Effector CD4-positive, alpha-beta T cell (primary cell): ENCODE measurements at regions not wholly inside any gene's neighbourhood (a gene's known extent, or its start where the extent isn't known, plus 50 kb on each side); places are given as distances from the start of the nearest gene placed in this dataset.

Experiments
- DNase-seq: peaks from one replicate; pipeline ENCODE4 v3.0.0-alpha.2; 2020

DNA sequence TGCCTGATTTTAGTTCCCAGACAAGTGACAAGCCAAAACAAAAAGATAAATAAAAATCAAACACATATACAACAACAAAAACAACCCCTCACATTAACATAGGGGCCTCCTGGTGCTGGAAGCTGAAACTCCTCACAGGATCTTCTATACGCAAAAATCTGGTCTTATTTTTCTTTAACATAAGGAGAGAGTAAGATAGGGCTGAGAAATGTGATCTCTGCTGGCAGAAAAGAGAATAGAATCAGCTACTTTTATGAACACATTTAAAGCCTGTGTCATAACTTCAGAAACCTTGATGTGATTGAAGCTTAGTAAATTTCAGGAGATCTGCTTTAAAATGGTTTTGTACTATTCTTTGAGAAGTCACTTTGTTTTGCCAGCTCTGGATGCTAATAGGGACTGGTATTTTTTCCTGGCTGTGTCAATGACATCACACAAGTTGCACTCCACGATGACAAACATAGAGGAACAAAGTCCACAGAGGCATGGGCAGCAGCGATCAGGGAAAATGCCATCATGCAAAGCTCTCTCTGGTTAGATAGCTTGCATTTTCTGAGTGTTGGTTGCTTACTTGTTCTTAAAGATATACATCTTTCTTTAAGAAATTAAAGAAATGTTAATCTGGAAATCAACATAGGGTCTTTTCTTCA, 176.6 kb upstream of the SP4 start:
- DNase-seq, result no peak

DNA sequence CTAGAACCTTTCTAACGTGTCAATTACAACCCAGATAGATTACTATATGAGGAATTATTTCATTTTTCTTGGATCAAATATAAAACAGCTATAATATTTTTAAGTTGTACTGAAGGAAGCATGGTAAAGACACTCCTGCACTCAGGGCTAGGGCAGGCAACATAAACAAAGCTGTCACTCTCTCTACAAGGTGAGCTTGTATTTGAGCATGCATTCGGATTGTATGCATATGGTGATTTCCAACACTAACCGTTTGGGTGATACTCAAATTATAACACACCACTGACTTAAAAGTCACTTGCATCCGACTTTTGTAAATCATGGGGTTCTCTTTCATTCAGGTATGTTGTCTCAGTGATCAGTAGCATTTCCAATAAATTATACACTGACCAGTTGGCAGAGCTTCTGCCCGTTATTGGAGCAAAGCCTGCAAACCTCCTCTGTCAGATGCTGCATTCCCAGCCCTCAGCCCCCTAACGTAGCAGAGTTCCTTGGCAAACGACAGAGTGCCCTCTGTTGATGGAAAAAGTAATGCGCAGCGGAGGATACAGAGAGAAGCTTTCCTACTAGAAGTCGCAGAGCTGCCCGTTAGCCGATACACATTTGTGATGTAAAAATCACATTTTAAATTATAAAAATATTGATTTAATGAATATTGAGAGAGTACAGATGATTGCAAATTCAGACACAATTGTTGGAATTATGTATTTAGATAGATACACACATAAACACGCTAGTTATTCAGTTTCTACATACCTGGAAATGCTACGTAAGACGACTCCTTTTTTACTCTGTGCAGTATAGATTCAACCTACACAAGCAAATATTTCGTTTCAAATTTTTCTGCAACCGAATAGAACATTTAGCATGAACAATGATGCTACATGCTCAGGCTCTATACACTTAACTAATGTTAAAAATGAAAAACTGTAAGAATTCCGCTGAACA, 173.9 kb upstream of the SP4 start:
- peak; percentile 3 for DNase-seq

DNA sequence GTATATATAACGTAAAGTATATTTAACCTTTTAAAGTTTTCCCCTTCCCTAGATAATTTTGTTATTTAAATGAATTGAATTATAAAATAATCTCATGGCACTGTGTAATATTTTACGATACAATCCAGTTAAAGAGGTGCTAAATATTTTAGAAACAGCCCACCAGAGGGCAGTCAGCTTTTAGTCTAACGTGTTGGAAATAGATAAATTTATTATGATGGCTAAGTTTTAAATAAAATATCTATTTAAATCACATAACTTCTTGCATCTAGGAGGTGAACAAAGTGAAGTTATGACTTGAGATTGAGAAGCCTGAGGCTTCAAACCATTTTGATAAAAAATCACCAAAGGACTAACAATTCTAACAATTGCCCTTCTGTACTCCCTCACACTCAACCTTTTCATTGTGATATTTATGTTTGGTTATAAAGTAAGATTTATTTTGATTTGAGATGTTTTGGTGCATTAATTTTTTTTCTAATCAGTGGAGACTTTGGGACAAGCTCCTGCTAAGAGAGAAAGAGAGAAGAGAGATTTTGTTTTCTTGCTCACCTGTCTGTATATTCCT, 171.5 kb upstream of the SP4 start:
- peak; percentile 13 for DNase-seq

DNA sequence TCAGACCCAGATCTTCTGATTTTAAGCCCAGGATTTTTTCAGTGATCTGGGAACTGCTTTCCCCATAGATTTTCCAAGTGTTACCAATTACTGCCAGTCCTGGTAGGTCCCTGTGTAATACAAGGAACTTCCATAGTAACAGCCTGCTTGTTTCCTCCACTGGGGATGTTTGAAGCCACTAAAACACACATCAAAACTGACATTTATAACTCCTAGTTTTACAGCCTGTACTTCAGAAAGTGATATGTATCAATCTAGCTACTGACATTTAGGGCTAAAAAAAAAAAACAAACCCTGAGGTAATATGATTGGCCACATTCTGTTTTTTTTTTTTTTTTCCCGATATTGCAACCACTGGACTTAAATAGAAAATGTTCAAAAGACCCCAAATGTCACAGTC, 166.9 kb upstream of the SP4 start:
- no peak for DNase-seq

DNA sequence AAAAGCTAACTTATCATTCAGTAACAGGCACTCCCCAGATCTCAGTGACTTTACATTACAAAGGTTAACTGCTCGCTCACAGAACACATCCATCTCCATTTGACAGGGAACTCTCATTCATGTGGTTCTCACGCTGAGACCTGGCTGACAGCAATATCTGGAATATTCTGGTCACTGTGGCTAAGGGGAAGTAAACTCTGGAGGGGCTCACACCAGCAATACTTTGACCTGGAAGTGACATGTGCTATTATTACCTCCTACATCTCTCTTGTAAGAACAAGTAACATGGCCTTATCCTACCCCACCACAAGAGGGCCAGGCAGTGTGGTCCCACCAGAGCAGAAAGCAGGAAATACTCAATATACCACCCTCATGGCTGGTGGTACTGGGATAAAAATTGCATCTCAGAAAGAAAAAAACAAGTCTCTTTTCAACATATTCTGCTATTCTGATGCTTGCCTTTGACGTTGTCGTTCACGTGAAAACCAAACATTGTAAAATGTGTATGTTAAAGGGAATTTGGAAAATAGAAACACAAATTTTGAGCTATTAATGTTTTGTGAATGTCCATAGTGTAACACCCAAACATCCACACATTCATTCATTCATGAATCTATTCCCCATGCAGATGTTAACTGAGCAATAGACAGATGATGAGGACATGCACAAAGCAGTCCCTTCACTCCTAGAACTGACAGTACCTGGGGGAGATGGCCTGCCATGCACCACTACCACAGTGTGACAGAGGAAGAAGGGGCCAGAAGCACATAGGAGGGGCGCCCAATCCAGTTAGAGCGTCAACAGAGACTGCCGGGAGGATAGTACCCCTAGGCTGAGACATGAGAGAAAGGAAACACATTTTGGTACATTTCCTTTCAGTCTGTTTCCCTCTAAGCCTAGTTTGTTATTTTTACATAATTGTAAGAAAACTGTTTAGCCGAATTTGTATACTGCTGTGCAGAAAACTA, 166.0 kb upstream of the SP4 start:
- peak; percentile 5 for DNase-seq

DNA sequence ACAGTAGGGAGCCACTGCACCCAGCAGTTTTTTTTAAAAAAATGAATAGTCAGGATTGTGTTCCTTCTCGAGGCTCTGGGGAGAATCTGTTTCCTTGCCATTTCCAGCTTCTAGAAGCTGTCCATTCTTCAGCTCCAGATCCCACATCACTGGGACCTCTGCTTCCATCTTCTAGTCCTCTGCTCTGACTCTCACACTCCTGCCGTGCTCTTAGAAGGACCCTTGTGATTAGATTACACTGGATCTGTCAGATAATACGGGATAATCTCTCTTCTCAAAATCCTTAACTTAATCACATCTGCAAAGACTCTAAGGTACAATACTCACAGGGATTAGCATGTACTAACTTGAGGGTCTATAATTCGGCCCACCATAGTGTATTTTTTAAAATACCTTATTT, 158.9 kb upstream of the SP4 start:
- DNase-seq, result no peak

DNA sequence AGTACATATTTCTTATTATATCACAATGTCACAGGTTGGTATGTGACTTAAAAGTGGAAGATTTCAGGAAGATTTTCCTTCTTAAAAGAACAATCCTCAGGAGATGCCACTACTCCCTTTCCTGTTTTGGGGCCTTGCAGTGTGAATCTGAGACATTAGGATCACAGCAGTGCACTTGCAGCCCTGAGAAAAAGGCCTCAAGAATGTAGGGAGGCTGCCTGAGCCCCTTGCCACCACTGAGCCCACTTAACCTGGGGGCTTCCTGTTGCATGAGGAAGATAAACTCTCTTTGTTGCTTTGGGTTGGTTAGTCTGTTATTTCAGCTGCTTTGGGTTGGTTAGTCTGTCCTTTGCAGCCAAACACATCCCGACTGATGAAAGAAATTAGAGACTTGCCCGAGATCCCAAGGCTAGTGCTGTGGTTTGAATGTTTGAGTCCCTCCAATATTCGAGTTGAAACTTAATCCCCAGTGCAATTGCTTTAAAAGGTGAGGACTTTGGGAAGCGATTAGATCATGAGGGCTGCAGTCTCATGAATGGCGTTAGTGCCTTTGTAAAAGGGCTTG, 151.3 kb upstream of the SP4 start:
- DNase-seq, result no peak

DNA sequence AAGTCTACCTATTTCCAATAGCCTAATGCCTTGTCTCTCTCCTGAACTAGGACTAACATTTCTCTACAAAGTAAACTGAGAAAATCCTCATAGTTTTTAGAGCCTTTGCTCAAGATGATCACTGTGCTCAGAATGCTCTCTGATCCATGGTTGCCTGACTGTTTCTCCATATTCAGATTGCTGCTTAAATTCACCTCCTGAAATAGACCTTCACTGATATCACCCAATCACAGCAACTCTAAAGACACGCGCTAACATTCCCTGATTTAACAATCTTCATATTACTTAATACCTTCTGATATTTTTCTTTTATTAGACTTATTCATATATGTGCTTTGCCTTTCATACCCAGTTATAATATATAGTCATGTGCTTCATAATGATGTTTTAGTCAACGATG, 148.9 kb upstream of the SP4 start:
- DNase-seq, result no peak

DNA sequence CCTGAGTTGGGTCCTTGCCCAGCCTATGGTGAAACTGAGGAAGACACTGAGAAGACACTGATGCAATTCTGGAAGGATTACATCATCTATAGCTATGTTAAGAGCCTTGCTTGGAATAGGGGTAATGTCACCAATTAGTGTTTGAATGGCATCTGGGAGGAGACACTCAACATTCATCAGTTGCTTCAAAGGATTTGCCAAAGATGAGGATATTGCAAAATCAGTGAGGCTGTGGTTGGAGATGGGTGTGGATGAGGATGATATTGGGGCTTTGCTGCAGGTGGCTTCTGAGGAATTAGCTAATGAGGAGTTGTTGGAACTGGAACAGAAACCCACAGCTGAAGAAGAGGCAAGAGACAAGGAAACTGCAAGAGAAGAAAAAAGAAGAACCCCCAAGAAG, 146.7 kb upstream of the SP4 start:
- no peak for DNase-seq

DNA sequence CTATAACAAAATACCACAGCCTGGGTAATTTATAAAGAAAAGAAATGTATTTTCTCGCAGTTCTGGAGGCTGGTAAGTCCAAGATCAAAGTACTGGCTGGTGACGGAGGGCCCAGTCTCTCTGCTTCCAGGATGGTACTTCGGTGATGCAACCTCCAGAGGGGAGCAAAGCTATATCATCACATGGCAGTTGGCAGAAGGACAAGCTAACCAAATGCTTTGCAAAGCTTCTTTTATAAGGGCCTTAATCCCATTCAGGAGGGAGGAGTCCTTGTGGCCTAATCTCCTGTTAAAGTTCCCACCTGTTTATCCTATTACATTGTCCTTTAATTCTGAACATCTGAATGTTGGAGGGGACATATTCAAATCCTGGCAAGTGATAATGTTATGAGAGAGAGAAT, 134.1 kb upstream of the SP4 start:
- DNase-seq, result no peak

DNA sequence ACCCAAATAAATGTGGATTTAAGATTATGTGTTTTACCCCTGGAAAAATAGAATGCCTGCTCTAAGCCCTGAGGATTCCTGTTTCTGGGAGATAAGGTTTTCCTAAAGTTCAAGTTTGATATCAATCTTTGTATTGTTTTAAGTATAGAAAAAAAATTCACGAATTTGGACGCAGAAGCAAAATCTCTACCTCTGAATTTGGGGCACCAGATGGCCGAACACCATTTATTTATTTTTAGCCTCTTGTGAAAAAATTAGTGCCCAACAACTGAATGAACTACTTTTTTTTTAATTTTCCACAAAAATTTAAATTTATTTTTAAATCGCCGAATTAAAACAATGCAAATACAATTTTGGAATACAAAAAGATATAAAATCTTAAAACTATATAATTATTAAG, 128.1 kb upstream of the SP4 start:
- no peak for DNase-seq

DNA sequence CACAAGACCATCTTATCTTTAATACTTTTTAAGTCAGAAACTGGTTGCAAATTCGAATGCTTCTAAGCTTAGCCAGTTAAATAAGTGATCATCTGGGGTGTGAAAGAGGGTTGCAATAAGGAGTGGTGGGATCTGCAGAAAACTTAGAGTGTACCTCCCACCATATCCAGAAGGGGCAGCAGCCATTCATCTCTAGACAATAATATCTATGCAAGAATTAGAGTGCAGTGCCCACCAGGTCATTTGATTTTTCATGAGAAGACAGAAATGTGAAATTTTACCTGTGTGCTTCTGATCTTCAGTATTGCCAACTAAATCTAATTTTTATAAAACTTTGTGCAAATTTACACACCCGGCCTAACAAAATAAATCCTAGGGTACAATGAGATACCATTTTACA, 127.2 kb upstream of the SP4 start:
- DNase-seq, result no peak

DNA sequence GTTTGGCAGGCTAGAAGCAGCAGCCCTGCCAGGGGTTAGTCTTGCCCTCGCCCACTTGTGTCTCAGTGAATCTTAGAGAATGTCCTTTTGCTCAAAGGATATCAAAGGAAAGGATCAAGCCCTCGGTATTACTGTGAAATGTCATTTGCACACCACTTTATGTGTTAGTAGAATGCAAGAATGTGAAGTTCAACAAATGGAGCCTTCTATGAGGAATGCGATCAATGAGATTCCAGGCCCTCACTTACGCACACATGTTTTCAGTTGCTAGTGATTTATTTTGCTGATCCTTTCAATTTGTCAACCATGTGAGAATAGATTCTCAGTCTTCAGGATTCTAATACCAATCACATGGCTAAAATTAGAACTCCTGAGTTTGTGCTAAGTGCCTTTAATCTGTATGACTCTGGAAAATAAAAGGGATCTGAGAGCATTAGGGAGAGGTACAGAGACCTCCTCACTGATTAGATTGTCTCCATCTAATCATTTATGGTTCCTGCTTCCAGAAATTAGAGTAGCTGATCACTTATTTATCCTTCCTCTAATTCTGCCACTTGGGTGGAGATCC, 123.0 kb upstream of the SP4 start:
- no peak for DNase-seq

DNA sequence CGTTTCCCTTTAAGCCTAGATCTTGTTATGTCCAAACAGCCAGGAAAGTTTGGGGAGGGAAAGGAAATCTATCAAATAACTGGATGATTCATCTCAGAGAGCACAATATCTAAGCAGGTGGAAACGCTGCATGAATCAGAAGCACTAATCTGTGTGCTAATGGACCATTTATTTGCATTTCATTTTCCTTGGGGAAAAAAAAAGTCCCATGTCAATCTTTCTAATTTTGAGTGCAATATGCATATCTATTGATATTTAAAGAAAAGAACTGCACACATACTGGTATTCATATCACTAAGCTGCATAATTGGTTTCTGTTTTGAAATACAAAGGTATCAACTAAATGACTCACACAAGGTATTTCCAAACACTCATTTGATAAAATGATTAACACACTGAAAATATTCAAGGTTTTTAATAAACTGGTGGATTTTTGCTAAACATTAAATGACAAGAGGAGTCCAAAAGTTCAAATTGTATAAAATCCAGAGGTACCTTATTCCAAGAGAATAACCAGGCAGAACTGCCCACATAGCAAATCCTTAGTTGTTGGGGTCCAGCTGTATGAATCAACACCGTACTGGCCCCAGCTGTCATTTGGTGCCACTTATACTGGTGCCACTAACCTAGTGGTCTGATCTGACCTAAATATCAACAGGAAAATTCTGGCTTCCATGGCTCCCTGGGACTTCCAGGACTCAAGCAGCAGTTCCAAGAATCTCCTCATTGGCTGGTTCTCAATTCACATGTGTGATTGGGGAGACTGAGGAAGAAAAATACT, 122.2 kb upstream of the SP4 start:
- DNase-seq, result no peak

DNA sequence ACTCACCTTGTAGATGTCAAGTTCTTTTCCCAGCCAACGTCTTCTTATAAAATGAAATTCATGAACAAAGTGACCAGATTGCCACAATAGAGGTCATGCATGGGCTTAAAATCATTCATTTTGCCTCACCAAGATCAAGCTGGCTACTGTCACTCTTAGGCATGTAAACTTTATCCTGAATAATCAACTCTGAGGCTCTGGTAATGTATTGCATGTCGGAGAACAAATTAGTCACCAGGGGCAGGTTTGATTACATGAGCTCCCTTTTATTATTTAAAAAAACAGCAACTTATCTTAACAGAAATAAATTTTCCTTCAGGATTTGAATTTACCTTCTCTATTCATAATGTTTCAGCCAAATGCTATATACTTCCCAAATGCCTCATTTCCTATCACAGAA, 112.9 kb upstream of the SP4 start:
- no peak for DNase-seq

DNA sequence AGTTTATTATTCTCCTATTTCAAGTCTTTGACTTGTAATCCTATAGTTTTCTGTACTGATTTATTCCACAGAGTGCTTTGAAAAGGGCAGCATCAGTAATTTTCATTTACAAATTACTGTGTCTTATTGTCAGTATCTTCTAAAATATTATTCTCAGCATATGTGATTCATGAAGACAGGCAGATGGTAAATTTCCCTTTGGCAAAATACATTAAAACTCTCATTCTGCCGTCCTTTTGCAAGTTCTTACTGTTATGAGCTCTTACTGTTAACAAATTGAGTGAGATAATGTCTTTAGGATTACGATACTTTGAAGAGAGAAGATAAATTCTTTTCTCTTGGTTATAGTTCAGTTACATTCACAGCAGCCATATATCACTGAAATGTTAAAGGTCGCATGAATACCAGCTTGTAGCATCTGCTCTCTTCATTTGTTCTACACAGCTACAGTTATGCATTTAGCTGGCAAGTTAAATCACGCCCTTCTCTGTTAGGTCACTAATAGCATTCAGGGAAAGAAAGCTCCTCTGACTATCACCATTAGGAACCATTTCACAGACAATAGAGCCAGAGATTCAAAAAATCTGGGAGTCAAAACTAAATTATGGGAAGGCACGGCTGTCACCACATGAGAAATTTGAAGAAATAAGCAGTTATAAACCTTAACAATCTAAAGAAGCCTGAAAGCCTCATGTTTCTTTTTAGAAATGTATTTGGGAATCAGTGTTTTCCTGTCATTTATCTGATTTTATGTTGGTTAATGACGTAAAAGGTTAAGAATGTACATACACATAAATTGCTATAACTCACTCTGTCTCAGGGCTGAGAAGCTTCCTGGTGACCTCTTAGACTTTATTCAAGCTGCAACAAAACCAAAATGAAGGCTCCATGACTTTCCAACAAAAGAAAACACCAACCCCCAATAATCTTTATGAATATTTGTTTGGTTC, 109.6 kb upstream of the SP4 start:
- no peak for DNase-seq

DNA sequence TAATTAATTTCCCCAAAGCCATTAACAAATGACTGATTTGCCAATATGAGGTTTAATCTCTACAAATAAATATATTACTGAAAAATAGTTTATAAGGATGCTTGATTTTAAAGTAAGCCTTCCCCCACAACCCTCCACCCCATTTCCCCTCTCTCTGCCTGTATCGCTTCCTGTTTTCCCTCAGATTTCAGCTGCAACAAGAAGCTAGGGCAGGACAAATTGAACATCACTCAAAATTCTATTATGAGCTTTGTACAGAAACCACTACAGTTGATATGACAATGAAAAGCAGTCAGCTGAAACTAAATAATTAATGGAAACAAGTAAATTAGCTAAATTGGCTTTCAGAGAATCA, 109.0 kb upstream of the SP4 start:
- DNase-seq, result no peak

DNA sequence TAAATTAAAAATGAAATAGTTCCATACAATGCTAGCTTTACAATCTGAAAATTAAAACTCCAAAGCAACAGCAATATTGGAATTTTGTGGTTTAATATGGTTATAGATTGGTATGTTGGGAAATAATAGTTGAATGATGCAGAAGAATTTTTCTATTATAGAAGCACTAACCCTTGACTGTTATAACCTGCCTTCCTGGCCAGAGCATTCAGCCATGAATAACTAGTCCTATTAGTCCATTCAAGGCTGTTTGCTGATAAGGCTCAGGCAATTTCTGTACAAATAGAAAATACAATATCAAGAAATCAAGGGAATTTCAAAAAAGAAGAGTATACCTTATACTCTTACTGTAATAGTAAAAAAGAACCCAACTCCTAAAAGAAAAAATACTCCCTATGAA, 101.6 kb upstream of the SP4 start:
- DNase-seq, result no peak

DNA sequence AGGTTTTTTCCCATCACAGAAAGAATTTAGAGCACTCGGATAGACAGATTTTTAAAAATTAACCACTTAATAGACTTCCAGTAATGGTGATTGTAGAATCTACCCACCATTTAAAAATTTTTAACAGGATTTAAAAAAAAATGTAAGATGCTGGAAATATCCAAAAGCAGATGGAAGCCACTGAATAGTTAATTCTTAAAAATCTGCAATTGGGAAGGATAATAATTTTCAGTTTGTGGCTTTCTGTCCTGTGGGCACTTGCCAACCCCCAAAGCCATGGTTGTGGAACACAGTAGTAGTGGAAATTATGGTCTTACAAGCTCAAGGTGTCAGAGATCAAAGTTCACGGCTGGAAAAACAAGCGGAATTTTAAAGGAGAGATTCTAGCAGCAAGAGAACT, 101.0 kb upstream of the SP4 start:
- DNase-seq, result no peak
